NCI-H1048 (cell line): ENCODE measurements at regions not wholly inside any gene's neighbourhood (a gene's known extent, or its start where the extent isn't known, plus 50 kb on each side); places are given as distances from the start of the nearest gene placed in this dataset.

Experiments
- DNase-seq: peaks from one replicate; lab custom pipeline; 2025; lab: John Stamatoyannopoulos, UW

DNA sequence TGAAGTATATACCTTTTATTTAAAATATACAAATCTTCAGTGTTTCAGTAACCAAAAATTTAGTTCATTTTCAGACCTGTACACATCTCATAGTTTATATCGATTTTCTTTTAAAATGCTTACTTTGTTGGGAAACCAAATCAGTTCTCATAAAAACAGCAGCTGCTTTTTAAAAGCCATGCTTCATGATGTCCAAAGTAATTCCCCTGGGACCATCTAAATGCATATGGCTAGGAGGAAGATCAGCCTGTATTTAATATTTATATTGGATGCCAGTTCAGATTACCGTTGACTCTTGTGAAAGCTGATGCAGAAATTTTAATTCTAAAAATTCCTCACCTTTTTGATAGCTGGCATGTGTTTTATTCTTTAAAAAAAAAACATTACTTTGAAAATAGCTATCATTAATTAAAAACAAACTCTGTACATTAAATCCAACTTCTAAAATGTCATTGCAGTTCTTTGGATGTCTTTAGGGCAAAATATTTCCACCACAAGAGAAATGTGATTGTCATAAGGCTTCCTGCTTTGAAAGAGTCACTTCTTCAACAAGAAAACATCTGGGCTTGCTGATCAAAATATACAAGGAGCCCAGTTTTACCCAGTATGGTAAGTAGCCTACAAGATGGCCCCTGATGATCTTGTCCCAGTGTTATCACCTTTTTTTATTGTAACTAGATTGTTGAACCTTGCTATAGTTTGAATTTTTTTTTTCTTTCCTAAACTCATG lies 1242.9 kb upstream of the CDH6 start:
- DNase-seq: no peak

DNA sequence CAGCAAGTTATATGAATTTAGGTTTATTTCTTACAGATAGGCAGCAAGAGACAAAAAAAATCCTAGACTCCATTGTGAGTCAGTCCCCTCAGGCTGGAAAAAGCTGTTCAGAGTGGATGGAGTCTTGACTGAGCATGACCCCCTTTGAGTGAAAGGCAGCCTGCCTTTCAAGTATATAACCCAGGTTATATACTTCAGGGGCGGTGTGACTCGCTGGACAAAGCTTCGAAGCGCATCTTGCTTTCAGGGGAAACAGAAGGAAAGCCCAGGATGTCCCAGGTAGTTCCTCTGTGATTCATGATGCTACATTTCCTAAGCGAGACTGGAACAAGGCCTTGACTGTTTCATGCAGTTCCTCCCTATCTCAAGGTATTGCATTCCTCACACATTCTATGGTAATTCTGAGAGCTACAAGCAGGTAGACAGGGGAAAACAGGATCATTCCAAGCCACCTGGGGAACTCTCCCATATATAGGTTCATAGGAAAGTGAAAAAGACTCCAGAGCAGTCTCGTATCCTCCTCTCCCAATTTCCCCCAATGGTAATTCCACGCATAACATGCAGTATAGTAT lies 1244.1 kb upstream of the CDH6 start:
- no peak for DNase-seq

DNA sequence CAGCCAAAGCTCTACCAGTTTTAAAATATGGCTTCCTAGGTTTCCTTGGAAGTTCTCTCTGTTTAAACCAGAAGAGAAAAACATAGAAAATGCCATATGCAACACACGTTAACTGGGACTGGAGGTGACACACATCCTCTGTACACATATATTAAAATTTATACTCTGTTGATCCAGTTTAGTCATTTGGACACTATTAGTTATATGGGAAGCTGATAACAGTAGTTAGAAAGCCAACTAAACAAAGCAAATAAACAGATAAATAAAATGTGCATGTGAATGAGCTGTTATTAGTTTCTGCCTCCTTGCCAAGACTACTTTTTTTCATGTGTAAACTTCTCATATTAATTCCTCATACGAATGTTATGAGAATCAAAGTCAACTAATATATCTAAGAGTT lies 1249.2 kb upstream of the CDH6 start:
- DNase-seq: no peak

DNA sequence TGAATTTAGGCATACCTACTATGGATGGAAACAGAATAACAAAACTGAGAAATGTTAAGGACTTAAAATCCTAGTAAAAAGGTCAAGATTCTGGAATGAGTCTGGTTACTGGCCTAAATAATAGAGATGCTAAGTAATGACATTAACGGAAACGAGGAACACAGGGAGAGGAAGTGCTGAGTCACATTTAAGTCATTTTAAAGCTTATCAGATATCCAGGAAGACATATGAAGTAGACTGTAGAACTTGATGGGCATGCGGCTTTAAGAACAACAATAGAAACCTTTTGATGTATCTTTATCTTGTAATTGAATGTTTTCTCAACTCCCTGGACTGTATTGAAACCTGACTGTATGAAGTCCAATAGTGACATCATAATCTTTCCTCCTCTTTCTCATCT lies 1251.4 kb upstream of the CDH6 start:
- no peak for DNase-seq

DNA sequence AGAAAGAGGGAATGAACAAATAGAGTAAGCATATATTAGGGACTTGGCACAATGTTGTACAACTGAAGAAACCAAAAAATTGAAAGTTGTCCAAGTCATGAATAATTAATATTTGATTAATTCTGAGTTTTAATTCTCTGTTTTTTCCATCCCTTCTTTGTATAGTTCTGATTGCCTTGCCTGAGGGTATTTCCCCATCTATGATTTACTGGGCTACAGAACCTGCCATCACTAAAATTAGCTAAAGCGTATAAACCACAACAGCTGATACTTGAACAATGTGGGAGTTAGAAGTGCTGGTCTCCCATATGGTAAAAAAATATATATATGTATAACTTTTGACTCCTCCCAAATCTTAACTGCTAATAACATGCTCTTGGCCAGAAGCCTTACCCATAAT lies 1253.5 kb upstream of the CDH6 start:
- no peak for DNase-seq

DNA sequence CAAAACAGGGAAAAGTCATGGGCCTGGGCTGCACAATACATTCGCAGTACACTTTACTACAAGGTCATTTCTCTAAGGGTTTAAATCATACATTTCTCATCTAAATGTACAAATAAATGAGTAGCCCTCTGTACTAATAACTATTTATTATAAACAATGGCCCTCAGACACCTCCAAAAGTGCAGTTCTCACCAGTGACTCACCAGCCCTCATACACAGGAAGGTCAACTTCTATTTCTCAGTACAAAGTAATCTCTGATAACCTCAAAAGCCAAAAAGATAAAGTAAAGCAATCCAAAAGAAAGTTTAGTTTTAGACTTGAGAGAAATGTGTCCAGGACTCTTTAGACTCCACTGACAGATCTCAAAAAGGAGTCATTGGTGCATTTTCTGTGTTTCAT lies 1258.1 kb upstream of the CDH6 start:
- no peak for DNase-seq

DNA sequence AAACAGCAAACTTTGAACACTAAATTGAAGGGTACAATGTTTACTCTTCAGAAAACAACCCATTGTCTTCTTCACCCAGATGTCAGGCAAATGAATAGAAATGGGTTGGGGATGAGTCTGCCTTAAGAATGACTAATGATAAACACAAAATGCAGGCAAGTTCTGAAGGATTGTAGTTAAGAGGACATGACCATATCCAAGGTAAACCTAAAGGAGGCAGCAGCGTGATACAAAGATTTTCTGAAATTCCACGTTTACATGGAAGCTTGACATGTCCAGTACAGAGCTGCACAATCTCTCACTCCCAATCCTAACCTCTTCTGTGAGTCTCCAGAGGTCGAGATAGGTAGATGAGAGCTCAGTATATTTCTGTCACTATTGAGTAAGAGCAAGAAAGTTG lies 1263.2 kb upstream of the CDH6 start:
- no peak for DNase-seq

DNA sequence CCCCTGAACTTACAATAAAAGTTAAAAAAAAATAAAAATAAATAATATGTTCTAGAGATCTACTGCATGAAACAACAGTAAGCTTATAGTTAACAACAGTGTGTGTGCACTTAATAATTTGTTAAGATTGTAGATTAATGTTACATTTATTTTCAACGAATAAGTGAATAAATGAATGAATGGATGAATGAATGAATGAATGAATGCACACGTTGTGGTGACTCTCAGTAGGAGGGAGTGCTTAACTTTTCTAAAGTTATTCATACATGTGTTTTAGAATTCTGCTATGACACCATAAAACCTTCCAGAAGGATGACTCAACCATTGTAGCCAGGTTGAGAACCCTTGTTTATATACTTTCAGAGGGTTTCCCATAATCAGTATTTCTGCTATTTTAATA lies 1269.4 kb upstream of the CDH6 start:
- no peak for DNase-seq

DNA sequence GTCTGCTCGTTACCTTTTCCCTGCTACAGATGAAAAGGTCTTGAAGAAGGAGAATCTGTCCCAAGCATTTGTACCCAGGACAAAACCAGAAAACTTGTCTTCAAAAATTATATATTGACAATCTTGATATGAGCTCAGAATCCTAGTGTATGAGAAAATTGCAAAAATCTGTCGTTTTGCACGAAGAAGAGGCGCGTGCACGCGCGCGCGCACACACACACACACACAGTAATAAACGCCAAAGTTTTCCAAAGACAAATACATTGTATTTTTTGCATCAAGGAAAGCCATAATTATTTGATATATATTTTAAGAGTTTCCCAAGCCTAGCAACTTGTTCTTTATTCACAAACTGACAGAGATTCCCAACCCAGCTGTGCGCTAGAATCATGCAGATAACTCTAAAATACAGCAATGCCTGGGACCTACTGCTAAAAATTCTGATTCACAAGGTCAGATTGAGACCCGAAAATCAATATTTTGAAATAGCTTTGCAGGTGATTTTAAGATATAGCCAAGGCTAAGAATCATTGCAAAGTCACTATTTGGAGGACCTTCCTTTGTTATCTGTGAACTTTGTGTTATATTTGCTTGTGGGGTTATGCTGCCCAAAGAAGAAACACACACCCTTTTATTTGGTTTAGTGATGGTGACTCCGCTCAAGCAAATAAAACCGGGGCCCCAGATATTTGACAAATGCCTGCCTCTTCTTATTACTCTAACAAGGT lies 1287.7 kb upstream of the CDH6 start:
- no peak for DNase-seq

DNA sequence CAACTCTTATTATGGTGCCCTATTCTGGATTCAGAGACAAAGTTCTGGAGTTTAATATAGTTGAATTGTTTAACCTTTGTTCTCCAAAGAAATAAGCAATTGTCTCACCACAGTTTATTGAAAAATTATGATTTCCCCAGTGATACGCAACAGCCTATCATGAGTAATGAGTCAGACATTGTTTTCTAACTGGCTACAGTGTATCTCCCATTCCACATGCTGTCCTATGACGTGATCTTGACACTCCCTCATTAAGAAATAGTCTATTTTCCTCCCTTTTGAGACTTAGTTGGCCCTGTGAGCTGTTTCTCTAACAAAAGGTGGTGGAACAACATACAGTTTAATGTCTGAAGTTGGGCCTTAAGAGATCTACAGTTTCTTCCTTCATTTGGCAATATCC lies 1290.6 kb upstream of the CDH6 start:
- DNase-seq: no peak

DNA sequence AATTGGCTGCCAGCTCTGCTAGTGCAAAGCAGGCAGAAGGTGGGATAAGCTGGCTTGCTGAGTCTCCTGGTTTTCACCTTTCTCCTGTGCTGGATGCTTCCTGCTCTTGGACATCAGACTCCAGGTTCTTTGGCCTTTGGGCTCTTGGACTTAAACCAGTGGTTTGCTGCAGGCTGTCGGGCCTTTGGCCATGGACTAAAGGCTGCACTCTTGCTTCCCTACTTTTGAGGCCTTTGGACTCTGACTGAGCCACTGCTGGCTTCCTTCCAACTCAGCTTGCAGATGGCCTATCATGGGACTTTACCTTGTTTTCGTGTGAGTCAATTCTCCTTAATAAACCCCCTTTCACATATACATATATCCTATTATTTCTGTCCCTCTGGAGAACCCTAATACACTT lies 1293.9 kb upstream of the CDH6 start:
- DNase-seq: no peak

DNA sequence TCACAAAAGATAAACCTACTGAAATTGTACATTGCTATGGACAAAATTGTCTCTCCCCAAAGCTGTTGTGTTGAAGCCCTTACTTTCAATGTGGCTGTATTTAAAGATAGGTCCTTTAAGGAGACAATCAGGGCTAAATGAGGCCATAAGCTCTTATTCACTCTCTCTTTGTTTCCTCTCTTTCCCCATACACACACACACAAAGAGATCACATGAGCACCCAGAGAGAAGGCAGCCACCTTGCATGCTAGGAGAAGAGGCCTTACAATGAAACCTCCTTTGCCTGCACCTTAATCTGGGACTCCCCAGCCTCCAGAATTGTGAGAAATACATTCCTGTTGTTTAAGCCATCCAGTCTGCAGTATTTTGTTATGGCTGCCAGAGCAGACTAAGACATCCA lies 1295.6 kb upstream of the CDH6 start:
- DNase-seq: no peak

DNA sequence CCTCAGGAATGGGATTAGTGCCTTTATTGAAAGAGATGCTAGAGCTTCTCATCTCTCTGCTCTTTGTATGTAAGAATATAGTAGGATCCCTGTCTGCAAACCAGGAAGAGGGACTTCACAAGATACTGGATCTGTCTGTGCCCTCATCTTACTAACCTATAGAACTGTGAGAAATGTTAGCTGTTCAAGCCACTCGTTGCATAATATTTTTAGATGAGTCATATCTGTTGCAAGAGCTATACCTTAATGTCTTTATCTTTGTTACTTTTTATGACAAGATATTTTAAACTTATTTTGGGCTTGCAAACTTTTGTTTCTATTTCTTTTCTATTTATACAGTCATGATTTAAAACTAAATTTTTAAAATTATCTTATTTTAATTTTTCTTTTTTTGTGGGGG lies 1296.8 kb upstream of the CDH6 start:
- DNase-seq: no peak

DNA sequence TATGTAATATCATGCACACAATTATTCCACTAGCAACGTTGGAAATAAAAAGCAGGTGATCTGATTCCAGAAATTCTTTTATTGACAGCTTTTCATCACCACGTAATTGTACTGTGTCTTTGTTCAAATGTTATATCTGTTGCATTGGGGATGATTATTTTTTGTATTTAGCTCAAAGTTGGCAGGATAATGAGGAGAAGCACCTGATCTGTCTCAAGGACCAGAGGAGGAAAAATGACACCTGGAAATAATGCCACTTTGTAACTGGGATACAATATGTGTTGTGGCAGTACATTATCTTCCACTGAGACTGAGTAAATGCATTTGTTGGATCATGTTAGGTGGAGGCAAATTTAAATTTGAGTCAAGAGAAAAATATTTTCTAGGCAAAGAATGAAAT lies 1298.8 kb upstream of the CDH6 start:
- DNase-seq: no peak

DNA sequence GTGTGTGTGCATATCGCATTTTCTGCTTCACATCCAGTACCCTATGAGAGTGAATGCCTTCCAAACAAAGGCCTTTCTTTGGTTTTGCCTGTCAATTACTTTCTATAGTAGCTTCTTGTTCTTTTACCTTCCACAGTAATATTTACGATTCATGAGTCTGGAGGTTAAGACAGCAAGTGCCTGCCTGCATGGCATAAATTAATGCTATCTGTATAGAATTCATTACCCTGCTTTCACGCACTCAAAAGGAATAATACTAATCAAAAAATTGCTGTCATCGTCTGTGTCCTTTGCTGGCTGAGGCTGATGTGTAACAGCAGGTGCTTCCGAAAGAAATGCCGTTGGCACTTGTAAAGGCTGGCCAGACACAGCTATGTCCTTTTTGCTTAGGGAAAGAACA lies 1304.4 kb upstream of the CDH6 start:
- DNase-seq: no peak

DNA sequence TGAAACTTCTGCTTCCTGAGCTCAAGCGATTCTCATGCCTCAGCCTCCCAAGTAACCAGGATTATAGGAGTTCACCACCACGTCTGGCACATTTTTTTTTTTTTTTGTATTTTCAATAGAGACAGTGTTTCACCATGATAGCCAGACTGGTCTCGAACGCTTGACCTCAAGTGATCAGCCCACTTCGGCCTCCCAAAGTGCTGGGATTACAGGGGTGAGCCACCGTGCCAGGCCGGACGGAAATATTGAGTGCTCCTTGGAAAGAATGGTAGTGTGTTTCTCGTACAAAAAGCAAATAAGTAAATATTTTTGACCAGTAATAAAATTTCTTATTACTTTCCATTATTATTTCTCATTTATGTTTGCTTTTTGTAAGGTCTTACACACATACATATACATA lies 1307.9 kb upstream of the CDH6 start:
- DNase-seq: no peak

DNA sequence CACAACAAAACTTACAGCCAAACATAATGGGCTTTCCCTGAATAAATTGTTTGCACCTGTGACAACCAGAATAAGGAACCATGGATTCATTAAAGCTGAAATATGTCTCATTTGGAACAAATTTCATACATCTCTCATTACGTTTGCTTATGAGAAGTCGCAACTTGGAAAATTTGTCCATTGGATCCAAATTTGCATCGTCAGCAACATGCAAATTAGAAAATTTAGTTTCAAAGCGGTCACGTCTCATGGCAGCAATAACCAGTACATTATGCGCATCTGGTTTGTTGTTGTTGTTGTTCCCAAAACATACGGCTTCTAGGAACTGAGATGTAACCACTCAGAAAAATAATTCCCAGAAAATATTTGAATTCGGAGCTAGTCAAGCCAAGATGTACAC lies 1311.5 kb upstream of the CDH6 start:
- DNase-seq: no peak

DNA sequence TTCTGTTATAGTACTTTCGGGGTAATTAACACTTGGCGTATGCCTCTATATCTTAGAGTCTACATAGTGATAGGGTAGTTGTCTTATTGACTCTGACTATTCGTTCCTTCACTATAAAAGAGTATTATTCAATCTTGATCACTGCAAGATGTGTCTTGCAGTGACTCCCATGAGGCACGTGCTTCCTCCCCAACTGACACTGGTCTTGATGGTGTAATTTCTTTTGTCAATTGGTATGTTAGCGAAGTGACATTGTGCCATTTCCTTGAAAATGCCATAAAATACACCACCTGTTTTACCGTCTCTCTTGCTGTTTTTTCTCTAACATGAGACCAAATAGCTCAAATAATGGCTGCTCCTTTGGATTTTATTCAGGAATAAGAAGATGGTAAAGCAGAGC lies 1314.1 kb upstream of the CDH6 start:
- no peak for DNase-seq

DNA sequence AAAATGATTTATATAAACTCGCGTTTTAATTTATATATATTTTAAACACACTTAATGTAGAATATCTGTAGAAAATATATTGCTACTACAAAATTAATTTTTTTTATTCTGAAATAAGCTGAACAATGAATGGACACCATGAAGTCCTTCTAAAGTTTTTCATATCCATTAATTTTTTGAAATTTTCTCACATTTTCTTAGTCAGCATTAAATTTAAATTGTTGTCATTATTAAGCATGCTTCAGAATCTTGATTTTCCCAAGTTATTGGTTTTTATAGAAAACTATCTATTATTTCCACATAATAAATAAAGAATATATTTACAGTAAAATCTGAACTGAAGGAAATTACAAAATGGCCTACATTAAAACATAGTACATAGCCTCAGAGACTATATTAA lies 1314.9 kb upstream of the CDH6 start:
- no peak for DNase-seq

DNA sequence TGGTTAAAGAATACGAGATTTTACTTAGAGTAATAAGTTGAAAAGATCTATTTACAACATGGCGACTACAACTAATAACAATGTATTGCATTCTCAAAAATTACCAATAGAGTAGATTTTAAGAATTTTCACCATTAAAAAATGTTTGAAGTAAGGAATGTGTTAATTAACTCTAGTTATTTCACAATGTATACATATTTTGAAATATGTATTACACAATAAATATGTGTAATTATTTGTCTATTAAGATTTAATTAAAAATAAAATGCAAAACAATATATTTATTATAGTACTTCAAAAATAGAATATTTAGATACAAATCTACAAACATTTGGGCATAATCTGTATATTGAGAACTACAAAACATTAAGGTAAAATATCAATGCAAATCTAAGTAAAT lies 1326.3 kb upstream of the CDH6 start:
- DNase-seq: no peak

DNA sequence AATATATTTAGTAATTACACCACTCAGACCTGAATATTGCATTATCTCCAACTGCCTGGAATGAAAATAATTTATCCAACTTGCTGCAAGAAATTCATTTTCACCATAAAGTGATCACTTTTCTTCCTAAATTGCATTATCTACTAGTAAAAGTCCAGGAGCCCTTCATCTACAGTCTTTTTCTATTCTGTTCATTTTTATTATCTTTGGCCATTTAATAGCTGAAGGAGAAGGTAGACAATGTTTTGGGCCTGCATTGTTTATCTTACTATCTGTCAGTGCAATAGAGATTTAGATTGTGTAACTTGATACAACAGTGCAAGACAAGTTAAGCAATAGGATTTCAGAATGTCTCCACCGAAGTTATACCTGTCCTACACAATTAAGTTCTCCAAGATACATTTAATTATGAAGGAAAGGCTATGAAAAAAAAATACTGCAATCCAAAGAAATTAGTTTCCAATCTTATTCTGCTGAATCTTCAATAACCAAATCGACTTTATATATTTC lies 1339.7 kb upstream of the CDH6 start:
- DNase-seq: no peak

DNA sequence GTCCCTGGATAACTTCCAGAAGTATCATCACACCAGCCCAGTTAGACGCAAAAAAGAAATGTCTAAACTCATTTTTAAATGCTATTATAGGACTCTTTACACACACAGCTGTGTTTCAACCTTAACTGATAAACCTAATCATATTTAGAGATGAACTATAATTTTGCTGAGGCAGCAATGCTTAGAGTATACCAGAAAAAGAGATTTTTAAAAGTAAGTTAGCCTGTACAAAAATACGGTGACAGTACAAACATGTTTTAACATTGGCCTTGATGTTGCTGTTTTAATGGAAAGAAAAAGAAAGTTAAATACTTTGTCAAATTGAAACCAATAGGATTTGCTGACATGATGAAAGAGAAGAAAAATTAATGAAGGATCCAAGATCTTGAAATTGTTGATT lies 1341.2 kb upstream of the CDH6 start:
- DNase-seq: no peak

DNA sequence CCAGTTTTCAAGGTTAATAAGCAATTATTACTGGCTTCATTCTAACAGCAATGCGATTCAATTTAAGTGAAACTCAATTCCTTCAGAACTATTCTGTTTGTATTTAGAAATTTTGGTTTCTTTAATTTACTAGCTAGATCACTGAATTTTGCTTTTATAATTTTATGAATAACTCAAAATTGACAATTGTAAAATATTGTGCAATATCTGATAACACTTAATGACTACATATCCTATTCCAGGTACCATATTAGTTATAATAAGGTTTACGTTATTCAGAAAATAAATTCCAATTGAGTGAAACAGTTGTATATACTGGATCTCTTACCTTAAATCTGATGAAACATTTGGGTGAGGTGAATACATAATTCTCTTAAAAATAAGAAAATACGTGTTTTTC lies 1348.3 kb upstream of the CDH6 start:
- DNase-seq: no peak

DNA sequence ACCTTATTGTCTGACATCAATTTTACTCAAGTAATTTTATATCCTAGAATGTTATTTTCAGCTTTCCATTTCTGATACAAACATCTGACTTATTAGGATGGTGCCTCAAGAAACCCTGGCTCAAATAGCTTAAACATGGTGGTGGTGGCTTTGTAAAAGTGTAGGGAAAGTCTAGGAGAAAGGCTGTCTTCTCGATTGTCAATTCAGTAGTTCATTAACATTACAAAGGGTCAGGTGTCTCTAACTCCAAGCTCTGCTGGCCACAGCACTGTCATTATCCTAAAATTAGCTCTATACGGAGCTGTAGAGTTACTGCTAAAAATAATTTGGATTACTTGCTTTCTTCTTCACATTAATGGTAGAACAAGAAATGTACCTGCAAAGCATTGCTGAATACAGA lies 1360.1 kb upstream of the CDH6 start:
- DNase-seq: no peak
